Occipital lobe (tissue), 1 donor: ENCODE measurements at regions not wholly inside any gene's neighbourhood (a gene's known extent, or its start where the extent isn't known, plus 50 kb on each side); places are given as distances from the start of the nearest gene placed in this dataset.
A peak's percentile ranks its signal among the peaks of the same experiment; 100 is the strongest.

ENCODE experiments used
- DNase-seq: peaks from one replicate; lab custom pipeline; 2025; lab: John Stamatoyannopoulos, UW

GRCh38 chr6:6781172-6781872, 192.8 kb downstream of the LY86 start:
- no peak for DNase-seq

- DNase-seq, result no peak
Measured at GRCh38 chr6:6781873-6782227, 193.3 kb downstream of the LY86 start.

GRCh38 chr6:6783721-6784120, 195.2 kb downstream of the LY86 start:
- no peak for DNase-seq

- DNase-seq, result no peak
Measured at GRCh38 chr6:6784514-6785162, 196.1 kb downstream of the LY86 start.

GRCh38 chr6:6785163-6785521, 196.6 kb downstream of the LY86 start:
- DNase-seq, result no peak

GRCh38 chr6:6788394-6789032, 200.0 kb downstream of the LY86 start:
- no peak for DNase-seq

- DNase-seq, result no peak
Measured at GRCh38 chr6:6790393-6790792, 201.9 kb downstream of the LY86 start.

GRCh38 chr6:6790891-6791290, 202.4 kb downstream of the LY86 start:
- no peak for DNase-seq

- no peak for DNase-seq
Measured at GRCh38 chr6:6793388-6794250, 205.1 kb downstream of the LY86 start.

GRCh38 chr6:6795393-6795792, 206.9 kb downstream of the LY86 start:
- no peak for DNase-seq

- DNase-seq, result no peak
Measured at GRCh38 chr6:6796818-6797217, 208.3 kb downstream of the LY86 start.

GRCh38 chr6:6798448-6798860, 209.9 kb downstream of the LY86 start:
- DNase-seq, result no peak

- DNase-seq, result no peak
Measured at GRCh38 chr6:6801005-6801335, 212.4 kb downstream of the LY86 start.

- DNase-seq, result no peak
Measured at GRCh38 chr6:6801635-6802218, 213.2 kb downstream of the LY86 start.

- DNase-seq, result no peak
Measured at GRCh38 chr6:6803180-6803977, 214.9 kb downstream of the LY86 start.

GRCh38 chr6:6804843-6805615, 216.5 kb downstream of the LY86 start:
- DNase-seq, result no peak

- peak; percentile 22 for DNase-seq
Measured at GRCh38 chr6:6806844-6807518, 218.5 kb downstream of the LY86 start.

- DNase-seq, result no peak
Measured at GRCh38 chr6:6808343-6808742, 219.8 kb downstream of the LY86 start.

- DNase-seq, result no peak
Measured at GRCh38 chr6:6808915-6809314, 220.4 kb downstream of the LY86 start.

GRCh38 chr6:6810727-6811126, 222.2 kb downstream of the LY86 start:
- DNase-seq, result no peak
